Gastrocnemius medialis (tissue), 4 donors: ENCODE measurements at regions not wholly inside any gene's neighbourhood (a gene's known extent, or its start where the extent isn't known, plus 50 kb on each side); places are given as distances from the start of the nearest gene placed in this dataset.

Source experiments
- ATAC-seq, 2 donors: fragments of 150-250 bp; one replicate each; pipeline ENCODE4 v1.9.1; 2016
- DNase-seq, 2 donors: peaks; one replicate each; pipeline ENCODE4 v3.0.0-alpha.2; 2019
- H3K27ac ChIP-seq, 4 donors: fragments of 200-600 bp; sonication (generic); 1 replicate in 1 of 4; 2 replicates in 3 of 4; pipeline ENCODE4 v1.5.1; 2016 to 2018; ENCODE audit warnings: mild to moderate bottlenecking in 2 of 4, moderate library complexity in 1 of 4
- H3K27me3 ChIP-seq, 3 donors: fragments of 200-600 bp; sonication (generic) in 2 of 3; 1 replicate in 1 of 3; 2 replicates in 2 of 3; pipeline versions ENCODE4 v1.5.1 to v1.6.0; 2016 to 2019; ENCODE audit warnings: mild to moderate bottlenecking in 1 of 3, moderate library complexity in 1 of 3
- H3K36me3 ChIP-seq, 2 donors: fragments of 200-600 bp; sonication (generic) in 1 of 2; one replicate each; pipeline ENCODE4 v1.5.1; 2017 to 2018
- H3K4me1 ChIP-seq, 2 donors: fragments of 200-600 bp; sonication (generic) in 1 of 2; one replicate each; pipeline ENCODE4 v1.5.1; 2016 to 2017; ENCODE audit warnings: mild to moderate bottlenecking in 2 of 2
- H3K4me3 ChIP-seq, 4 donors: fragments of 200-600 bp; sonication (generic) in 3 of 4; 1 replicate in 1 of 4; 2 replicates in 3 of 4; pipeline ENCODE4 v1.5.1; 2016 to 2019; ENCODE audit warnings: mild to moderate bottlenecking in 2 of 4
- H3K9me3 ChIP-seq, 3 donors: fragments of 200-600 bp; sonication (generic) in 2 of 3; 1 replicate in 1 of 3; 2 replicates in 2 of 3; pipeline ENCODE4 v1.5.1; 2016 to 2019
- CTCF ChIP-seq, 5 experiments: fragments of 450-650 bp in 3 of 5; fragments of 200-600 bp in 2 of 5; sonication (generic) in 2 of 5; IDR thresholded peaks in 4 of 5; conservative IDR thresholded peaks in 1 of 5; 1 replicate in 4 of 5; 2 replicates in 1 of 5; pipeline ENCODE4 v1.5.1; 2016 to 2019; ENCODE audit warnings: antibody characterized with exemption in 5 of 5, mild to moderate bottlenecking in 3 of 5, moderate library complexity in 3 of 5
- POLR2A ChIP-seq, 2 donors: fragments of 450-650 bp; IDR thresholded peaks; one replicate each; pipeline ENCODE4 v1.6.1; 2017; ENCODE audit warnings: antibody characterized with exemption in 2 of 2, mild to moderate bottlenecking in 2 of 2, moderate library complexity in 2 of 2
- in situ Hi-C, 4 donors: fragments of 200-750 bp; cut with MboI; loops; one replicate each; pipeline versions ENCODE4 v1.15.0 to v1.8.0; 2017; ENCODE audit warnings: low sequenced_read_pairs in 4 of 4
- intact Hi-C: fragments of 100-400 bp; cut with DNase I; formaldehyde crosslinking; loops from one replicate; pipeline ENCODE4 v1.15.1; 2023; ENCODE audit warnings: low total_unique reads

- DNase-seq (no peak), ATAC-seq (peak in 1 of 2 donors; percentile 21)
- no peaks in the 10 kb centered on the region for H3K27me3 ChIP-seq
- H3K9me3 ChIP-seq: no peaks in the 10 kb centered on the region
- no peak for TF ChIP-seq POLR2A (IDR thresholded peaks at IDR 0.05)
- TF ChIP-seq CTCF (IDR thresholded peaks at IDR 0.05 in 4 of 5, conservative IDR thresholded peaks at IDR 0.05 in 1 of 5): peak in 3 of 5 experiments; percentile 19 to 57 (median 48)
- no peaks in the 10 kb centered on the region for H3K4me1 ChIP-seq
- in situ Hi-C loops (loop anchor here in 3 of 4 donors (5.0 kb wide), 1 partner anchor 127 kb away; no protein-coding TSS in a partner anchor), intact Hi-C loops (no loop called here)
- no peak overlapping the region for H3K27ac ChIP-seq
- no peak overlapping the region for H3K4me3 ChIP-seq
- H3K36me3 ChIP-seq: no peaks in the 10 kb centered on the region
These were observed 82.6 kb upstream of the ATP11B start for GRCh38 chr3:182710557-182711157.

GRCh38 chr3:182711261-182711683 lies 82.0 kb upstream of the ATP11B start:
- H3K27me3 ChIP-seq: no peaks in the 10 kb centered on the region
- H3K36me3 ChIP-seq: no peaks in the 10 kb centered on the region
- DNase-seq: no peak
- no peak for ATAC-seq
- intact Hi-C loops: no loop called here
- TF ChIP-seq CTCF (IDR thresholded peaks at IDR 0.05 in 4 of 5, conservative IDR thresholded peaks at IDR 0.05 in 1 of 5): no peak
- no peak for TF ChIP-seq POLR2A (IDR thresholded peaks at IDR 0.05)
- H3K9me3 ChIP-seq: no peaks in the 10 kb centered on the region
- in situ Hi-C loops: loop anchor here in 3 of 4 donors (5.0 kb wide), 1 partner anchor 126 kb away; no protein-coding TSS in a partner anchor
- H3K27ac ChIP-seq: no peak overlapping the region
- H3K4me1 ChIP-seq: no peaks in the 10 kb centered on the region
- H3K4me3 ChIP-seq: no peak overlapping the region

GRCh38 chr3:182711853-182712252 lies 81.5 kb upstream of the ATP11B start:
- Histone ChIP-seq H3K4me1 (no peaks in the 10 kb centered on the region), H3K27ac (no peak overlapping the region), H3K4me3 (no peak overlapping the region), H3K36me3 (no peaks in the 10 kb centered on the region), H3K27me3 (no peaks in the 10 kb centered on the region), H3K9me3 (no peaks in the 10 kb centered on the region)
- in situ Hi-C loops: loop anchor here in 3 of 4 donors (5.0 kb wide), 1 partner anchor 125 kb away; no protein-coding TSS in a partner anchor
- intact Hi-C loops: no loop called here
- ATAC-seq (no peak), DNase-seq (no peak)
- TF ChIP-seq POLR2A (IDR thresholded peaks at IDR 0.05): no peak
- TF ChIP-seq CTCF (IDR thresholded peaks at IDR 0.05 in 4 of 5, conservative IDR thresholded peaks at IDR 0.05 in 1 of 5): no peak

- no peaks in the 10 kb centered on the region for H3K36me3 ChIP-seq
- H3K9me3 ChIP-seq: no peaks in the 10 kb centered on the region
- ATAC-seq (no peak), DNase-seq (no peak)
- H3K4me1 ChIP-seq: no peaks in the 10 kb centered on the region
- no peak overlapping the region for H3K27ac ChIP-seq
- in situ Hi-C loops: loop anchor here in 3 of 4 donors (5.0 kb wide), 1 partner anchor 124 kb away; no protein-coding TSS in a partner anchor
- no peaks in the 10 kb centered on the region for H3K27me3 ChIP-seq
- TF ChIP-seq POLR2A (IDR thresholded peaks at IDR 0.05): no peak
- TF ChIP-seq CTCF (IDR thresholded peaks at IDR 0.05 in 4 of 5, conservative IDR thresholded peaks at IDR 0.05 in 1 of 5): no peak
- no peak overlapping the region for H3K4me3 ChIP-seq
- intact Hi-C loops: no loop called here
These were observed 80.2 kb upstream of the ATP11B start for GRCh38 chr3:182713111-182713510.
